ENCODE measurements at regions not wholly inside any gene's neighbourhood (a gene's known extent, or its start where the extent isn't known, plus 50 kb on each side); places are given as distances from the start of the nearest gene placed in this dataset.
"Not testable (repeated sequence)": the region's sequence is repeated elsewhere in the genome, so short reads cannot be mapped to it uniquely, and the experiment has no call there.

- DNase-seq: no peak
These were observed 71.6 kb upstream of the SGIP1 start for GRCh38 chr1:66462313-66462712.

GRCh38 chr1:66464351-66464750 lies 69.6 kb upstream of the SGIP1 start:
- no peak for DNase-seq

GRCh38 chr1:66464802-66465201 lies 69.2 kb upstream of the SGIP1 start:
- DNase-seq: no peak

GRCh38 chr1:66466695-66467094 lies 67.3 kb upstream of the SGIP1 start:
- not testable (repeated sequence) for DNase-seq

GRCh38 chr1:66468722-66469121 lies 65.2 kb upstream of the SGIP1 start:
- DNase-seq: no peak

- DNase-seq: no peak
These were observed 58.0 kb upstream of the SGIP1 start for GRCh38 chr1:66475940-66476339.

- no peak for DNase-seq
These were observed 57.2 kb upstream of the SGIP1 start for GRCh38 chr1:66476774-66477173.

GRCh38 chr1:66478116-66478515 lies 55.8 kb upstream of the SGIP1 start:
- DNase-seq: no peak

GRCh38 chr1:66480162-66480561 lies 53.8 kb upstream of the SGIP1 start:
- DNase-seq: no peak

GRCh38 chr1:66481215-66481614 lies 52.7 kb upstream of the SGIP1 start:
- not testable (repeated sequence) for DNase-seq
